VCaP (cell line): ENCODE measurements at regions not wholly inside any gene's neighbourhood (a gene's known extent, or its start where the extent isn't known, plus 50 kb on each side); places are given as distances from the start of the nearest gene placed in this dataset.

Experiments used
- H3K27ac ChIP-seq: fragments of 450-650 bp; 2 replicates; pipeline ENCODE4 v1.5.1; 2017
- TF ChIP-seq, protein P1 (sequence below): fragments of 450-650 bp; conservative IDR thresholded peaks from 2 replicates; pipeline ENCODE4 v1.5.1; 2017; ENCODE audit warnings: mild to moderate bottlenecking, moderate library complexity

DNA sequence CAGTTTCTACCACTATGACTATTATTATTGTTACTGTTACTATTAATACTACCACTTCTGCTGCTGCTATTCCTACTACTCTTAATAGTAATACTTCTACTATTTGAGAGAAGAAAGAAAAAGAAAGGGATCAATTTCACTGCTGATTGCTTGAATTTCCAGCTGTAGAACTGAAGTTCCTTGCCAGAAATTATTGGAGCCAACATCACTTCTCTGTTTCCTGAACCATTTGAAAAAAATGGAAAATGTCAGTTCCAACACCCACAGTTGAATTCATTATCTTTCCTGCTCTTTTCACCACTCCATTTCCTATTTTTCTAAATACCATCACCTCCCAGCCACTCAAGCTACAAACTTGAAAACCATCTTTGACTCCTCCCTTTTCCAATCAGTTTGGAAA, 54.1 kb upstream of the PIK3C2G start:
- TF ChIP-seq, protein P1, sequence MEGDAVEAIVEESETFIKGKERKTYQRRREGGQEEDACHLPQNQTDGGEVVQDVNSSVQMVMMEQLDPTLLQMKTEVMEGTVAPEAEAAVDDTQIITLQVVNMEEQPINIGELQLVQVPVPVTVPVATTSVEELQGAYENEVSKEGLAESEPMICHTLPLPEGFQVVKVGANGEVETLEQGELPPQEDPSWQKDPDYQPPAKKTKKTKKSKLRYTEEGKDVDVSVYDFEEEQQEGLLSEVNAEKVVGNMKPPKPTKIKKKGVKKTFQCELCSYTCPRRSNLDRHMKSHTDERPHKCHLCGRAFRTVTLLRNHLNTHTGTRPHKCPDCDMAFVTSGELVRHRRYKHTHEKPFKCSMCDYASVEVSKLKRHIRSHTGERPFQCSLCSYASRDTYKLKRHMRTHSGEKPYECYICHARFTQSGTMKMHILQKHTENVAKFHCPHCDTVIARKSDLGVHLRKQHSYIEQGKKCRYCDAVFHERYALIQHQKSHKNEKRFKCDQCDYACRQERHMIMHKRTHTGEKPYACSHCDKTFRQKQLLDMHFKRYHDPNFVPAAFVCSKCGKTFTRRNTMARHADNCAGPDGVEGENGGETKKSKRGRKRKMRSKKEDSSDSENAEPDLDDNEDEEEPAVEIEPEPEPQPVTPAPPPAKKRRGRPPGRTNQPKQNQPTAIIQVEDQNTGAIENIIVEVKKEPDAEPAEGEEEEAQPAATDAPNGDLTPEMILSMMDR = no peak
- H3K27ac ChIP-seq = no peak overlapping the region

DNA sequence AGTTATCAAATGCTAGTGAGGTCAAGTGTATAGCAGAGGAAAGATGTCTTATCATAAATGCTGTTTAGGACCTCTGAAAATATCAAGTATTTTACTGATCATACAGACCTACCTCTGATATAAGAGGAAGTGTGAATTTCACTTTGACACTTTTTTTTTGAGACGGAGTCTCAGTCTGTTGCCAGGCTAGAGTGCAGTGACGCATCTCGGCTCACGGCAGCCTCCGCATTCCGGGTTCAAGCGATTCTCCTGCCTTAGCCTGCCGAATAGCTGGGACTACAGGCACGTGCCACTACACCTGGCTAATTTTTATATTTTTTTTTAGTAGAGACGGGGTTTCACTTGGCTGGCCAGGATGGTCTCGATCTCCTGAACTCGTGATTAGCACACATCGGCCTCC, 55.1 kb upstream of the PIK3C2G start:
- no peak overlapping the region for H3K27ac ChIP-seq
- TF ChIP-seq, protein P1 = no peak

DNA sequence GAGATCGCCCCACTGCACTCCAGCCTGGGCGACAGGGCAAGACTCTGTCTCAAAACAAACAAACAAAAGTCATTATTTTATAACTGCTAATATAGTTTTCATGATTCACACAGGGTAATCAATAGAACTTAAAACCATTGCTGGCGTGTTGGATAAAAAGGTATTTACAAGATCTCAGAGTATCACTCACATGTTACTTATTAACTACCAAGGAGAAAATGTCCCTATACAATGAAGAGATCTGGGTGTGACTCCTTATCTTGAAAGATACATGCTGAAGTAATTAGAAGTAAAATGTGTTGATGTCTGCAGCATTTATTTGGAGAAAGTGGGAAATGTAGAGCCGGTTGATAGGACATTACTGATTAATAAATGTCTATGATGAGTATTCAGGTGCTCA, 57.3 kb upstream of the PIK3C2G start:
- no peak overlapping the region for H3K27ac ChIP-seq
- TF ChIP-seq, protein P1 = no peak

DNA sequence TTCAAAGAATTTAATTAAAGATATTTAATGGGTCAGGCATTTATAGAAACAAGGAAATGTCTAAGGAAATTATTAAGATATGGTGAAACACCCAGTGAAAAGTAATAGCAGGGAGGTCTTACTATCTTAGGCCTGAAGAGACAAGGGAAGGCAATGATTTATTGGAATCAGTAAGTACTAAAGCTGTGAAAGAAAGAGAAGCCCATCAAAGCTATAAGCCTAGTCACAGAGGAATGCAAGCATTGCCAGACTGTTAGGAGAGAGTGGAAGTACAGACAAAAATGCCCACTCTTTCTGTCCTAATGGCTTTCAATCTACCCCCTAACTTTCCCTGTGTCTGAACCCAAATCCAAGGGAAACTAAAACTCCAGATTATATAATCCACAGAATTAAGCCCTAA, 69.2 kb upstream of the PIK3C2G start:
- H3K27ac ChIP-seq = no peak overlapping the region
- TF ChIP-seq, protein P1 = no peak

DNA sequence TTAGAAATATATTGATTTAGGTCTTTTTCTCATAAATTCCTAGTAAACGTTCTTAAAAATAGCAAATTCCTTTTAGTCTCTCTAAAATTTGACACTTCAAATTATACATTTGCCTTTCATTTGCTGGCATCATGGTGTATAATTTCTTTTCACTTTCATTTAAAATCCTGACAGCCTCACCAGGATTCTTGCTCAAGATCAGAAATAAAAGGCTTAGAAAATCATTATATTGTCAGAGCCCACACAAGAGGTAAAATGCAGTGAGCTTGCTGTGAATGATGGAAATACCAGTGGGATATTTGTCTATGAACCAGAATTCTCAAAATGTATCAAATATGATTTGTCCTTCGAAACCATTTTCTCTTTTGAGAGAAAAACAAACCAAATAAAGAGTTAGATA, 78.2 kb upstream of the PIK3C2G start:
- TF ChIP-seq, protein P1 = no peak
- no peak overlapping the region for H3K27ac ChIP-seq

- TF ChIP-seq, protein P1 = no peak
Measured at GRCh38 chr12:18171571-18171970, 81.6 kb upstream of the RERGL start.

DNA sequence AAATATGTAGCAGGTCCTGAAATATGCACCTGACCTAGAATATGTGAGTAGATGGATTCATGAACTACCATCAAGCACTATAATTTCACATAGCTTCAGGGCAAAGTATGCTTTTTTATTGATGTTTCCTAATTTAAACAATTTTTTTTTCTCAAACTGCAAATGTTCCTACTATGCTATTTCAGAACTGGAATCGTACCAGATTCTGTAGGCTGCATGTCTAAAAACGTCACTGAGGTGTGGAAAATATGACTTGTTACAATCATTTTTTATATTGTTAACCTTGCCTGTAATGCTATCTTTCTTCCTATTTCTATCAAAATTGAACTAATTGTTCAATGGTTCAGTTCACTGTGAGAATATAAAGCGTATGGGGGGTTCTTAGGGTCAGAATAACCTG, 78.0 kb upstream of the RERGL start:
- no peak overlapping the region for H3K27ac ChIP-seq
- TF ChIP-seq, protein P1 = no peak

More at GRCh38 chr12:18171571-18171970, 81.6 kb upstream of the RERGL start:
- H3K27ac ChIP-seq = no peak overlapping the region

DNA sequence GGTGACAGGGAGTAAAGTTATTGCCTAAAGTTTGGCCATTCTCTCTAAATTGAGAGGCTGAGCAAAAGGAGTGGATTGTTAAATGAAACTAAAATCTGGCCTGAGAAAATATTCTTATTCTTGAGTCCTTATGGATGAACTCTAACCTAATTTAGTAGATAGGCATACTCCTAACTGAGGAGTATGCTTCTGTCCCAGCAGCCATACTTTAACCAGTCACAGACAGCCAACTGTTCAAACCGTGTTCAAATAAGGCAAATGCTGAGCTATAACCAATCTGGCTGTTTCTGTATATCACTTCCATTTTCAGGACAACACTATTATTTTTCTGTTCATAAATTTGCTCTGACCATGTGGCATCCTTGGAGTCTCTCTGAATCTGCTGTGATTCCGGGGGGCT, 75.9 kb upstream of the RERGL start:
- H3K27ac ChIP-seq = no peak overlapping the region
- TF ChIP-seq, protein P1 = no peak
